Testis (tissue), 2 donors: ENCODE measurements at regions not wholly inside any gene's neighbourhood (a gene's known extent, or its start where the extent isn't known, plus 50 kb on each side); places are given as distances from the start of the nearest gene placed in this dataset.

Experiments
- DNase-seq: peaks from one replicate; pipeline ENCODE4 v3.0.0-alpha.2; 2019
- H3K27ac ChIP-seq, 2 donors: fragments of 200-600 bp; sonication (generic); one replicate each; pipeline ENCODE4 v1.5.1; 2019
- H3K27me3 ChIP-seq: fragments of 200-600 bp; sonication (generic); one replicate; pipeline ENCODE4 v1.5.1; 2019
- H3K36me3 ChIP-seq: fragments of 200-600 bp; sonication (generic); one replicate; pipeline ENCODE4 v1.5.1; 2017; ENCODE audit warnings: low read depth; ENCODE audit errors: missing control alignments
- H3K4me1 ChIP-seq: fragments of 200-600 bp; sonication (generic); one replicate; pipeline ENCODE4 v1.5.1; 2019
- H3K4me3 ChIP-seq, 2 donors: fragments of 200-600 bp; sonication (generic); one replicate each; pipeline ENCODE4 v1.5.1; 2017 to 2019
- H3K9me3 ChIP-seq: fragments of 200-600 bp; sonication (generic); one replicate; pipeline ENCODE4 v1.5.1; 2017
- POLR2A ChIP-seq: fragments of 450-650 bp; IDR thresholded peaks from one replicate; pipeline ENCODE4 v1.6.1; 2017; ENCODE audit warnings: antibody characterized with exemption, mild to moderate bottlenecking, moderate library complexity
- WGBS, 2 donors: methylation state at CpG; one replicate each; pipeline ENCODE4 v1.1.5; 2018; 5-methylcytosine and 5-hydroxymethylcytosine counted together
- intact Hi-C: fragments of 100-400 bp; cut with DNase I; formaldehyde crosslinking; loops from one replicate; pipeline ENCODE4 v1.15.1; 2023; ENCODE audit warnings: low total_unique reads
- TF ChIP-seq, protein P1 (sequence below), 3 experiments: fragments of 450-650 bp in 2 of 3; fragments of 200-600 bp in 1 of 3; sonication (generic) in 1 of 3; IDR thresholded peaks; one replicate each; pipeline ENCODE4 v1.5.1; 2016 to 2019; ENCODE audit warnings: antibody characterized with exemption in 3 of 3, mild to moderate bottlenecking in 2 of 3, moderate library complexity in 1 of 3

DNA sequence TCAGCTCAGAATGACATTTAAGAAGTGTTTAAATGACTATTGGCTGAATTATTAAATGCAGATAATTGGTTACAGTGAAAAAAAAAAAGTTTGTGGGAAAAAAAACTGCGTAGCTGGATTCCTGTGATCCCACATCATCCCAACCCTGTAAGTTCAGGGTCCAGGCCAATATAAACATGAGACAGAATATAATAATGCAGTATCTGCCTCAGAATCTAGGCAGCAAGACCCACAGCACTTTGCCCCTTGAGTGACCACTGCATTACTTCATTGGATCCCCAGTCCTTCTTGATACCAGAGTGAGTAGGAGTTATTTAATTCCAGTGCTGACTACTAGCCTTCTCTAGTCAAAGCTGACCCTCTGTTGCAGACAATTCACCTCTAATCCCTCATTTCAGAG lies 272.6 kb downstream of the CCER1 start:
- Histone ChIP-seq H3K27ac (no peak overlapping the region), H3K36me3 (no peaks in the 10 kb centered on the region), H3K4me3 (no peak overlapping the region), H3K27me3 (no peaks in the 10 kb centered on the region), H3K4me1 (no peaks in the 10 kb centered on the region), H3K9me3 (no peaks in the 10 kb centered on the region)
- no peak for DNase-seq
- WGBS, 2 donors: 70 to 97% methylated on average over 1 of the region's 1 CpG
- intact Hi-C loops: no loop called here
- TF ChIP-seq, protein P1, sequence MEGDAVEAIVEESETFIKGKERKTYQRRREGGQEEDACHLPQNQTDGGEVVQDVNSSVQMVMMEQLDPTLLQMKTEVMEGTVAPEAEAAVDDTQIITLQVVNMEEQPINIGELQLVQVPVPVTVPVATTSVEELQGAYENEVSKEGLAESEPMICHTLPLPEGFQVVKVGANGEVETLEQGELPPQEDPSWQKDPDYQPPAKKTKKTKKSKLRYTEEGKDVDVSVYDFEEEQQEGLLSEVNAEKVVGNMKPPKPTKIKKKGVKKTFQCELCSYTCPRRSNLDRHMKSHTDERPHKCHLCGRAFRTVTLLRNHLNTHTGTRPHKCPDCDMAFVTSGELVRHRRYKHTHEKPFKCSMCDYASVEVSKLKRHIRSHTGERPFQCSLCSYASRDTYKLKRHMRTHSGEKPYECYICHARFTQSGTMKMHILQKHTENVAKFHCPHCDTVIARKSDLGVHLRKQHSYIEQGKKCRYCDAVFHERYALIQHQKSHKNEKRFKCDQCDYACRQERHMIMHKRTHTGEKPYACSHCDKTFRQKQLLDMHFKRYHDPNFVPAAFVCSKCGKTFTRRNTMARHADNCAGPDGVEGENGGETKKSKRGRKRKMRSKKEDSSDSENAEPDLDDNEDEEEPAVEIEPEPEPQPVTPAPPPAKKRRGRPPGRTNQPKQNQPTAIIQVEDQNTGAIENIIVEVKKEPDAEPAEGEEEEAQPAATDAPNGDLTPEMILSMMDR (IDR thresholded peaks at IDR 0.05): no peak
- TF ChIP-seq POLR2A: no peak

GRCh38 chr12:90679674-90680073 lies 275.3 kb downstream of the CCER1 start:
- no peaks in the 10 kb centered on the region for H3K4me1 ChIP-seq
- intact Hi-C loops: no loop called here
- no peak for DNase-seq
- no peak overlapping the region for H3K27ac ChIP-seq
- H3K9me3 ChIP-seq: no peaks in the 10 kb centered on the region
- WGBS, 2 donors: 97 to 100% methylated on average over 1 of the region's 1 CpG
- no peaks in the 10 kb centered on the region for H3K36me3 ChIP-seq
- TF ChIP-seq POLR2A: no peak
- TF ChIP-seq, protein P1 (IDR thresholded peaks at IDR 0.05): no peak
- no peak overlapping the region for H3K4me3 ChIP-seq
- no peaks in the 10 kb centered on the region for H3K27me3 ChIP-seq

DNA sequence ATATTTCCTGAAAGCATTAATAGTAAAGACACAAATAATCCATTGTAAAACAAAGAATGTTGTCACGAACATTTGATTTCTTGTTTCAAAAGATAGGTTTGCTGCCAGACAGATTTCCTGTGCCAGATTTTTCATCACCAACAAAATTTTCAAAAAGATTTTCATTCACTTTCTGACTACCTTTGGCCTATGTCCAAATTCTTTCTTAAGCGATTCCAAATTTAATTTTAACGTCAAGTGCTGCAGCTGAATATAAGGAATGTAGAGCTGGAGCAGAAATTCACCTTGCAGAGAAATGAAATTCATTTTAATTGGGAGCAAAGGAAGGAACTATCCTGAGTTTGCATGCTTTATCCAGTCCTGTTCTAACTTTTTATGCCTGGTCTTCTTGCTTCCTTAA lies 277.4 kb downstream of the CCER1 start:
- no peak overlapping the region for H3K27ac ChIP-seq
- no peak overlapping the region for H3K4me3 ChIP-seq
- H3K27me3 ChIP-seq: no peaks in the 10 kb centered on the region
- no peaks in the 10 kb centered on the region for H3K36me3 ChIP-seq
- 65 to 67% methylated on average over 3 of the region's 3 CpGs for WGBS, 2 donors
- intact Hi-C loops: no loop called here
- TF ChIP-seq, protein P1 (IDR thresholded peaks at IDR 0.05): no peak
- no peak for TF ChIP-seq POLR2A
- no peaks in the 10 kb centered on the region for H3K9me3 ChIP-seq
- no peaks in the 10 kb centered on the region for H3K4me1 ChIP-seq
- DNase-seq: no peak

GRCh38 chr12:90677055-90677454 lies 277.9 kb downstream of the CCER1 start:
- no peak for DNase-seq
- WGBS, 2 donors: 100% methylated on average over 1 of the region's 1 CpG
- Histone ChIP-seq H3K36me3 (no peaks in the 10 kb centered on the region), H3K4me1 (no peaks in the 10 kb centered on the region), H3K27me3 (no peaks in the 10 kb centered on the region), H3K4me3 (no peak overlapping the region), H3K27ac (no peak overlapping the region), H3K9me3 (no peaks in the 10 kb centered on the region)
- intact Hi-C loops: no loop called here
- TF ChIP-seq POLR2A: no peak
- TF ChIP-seq, protein P1 (IDR thresholded peaks at IDR 0.05): no peak

- Histone ChIP-seq H3K36me3 (no peaks in the 10 kb centered on the region), H3K27ac (no peak overlapping the region), H3K4me1 (no peaks in the 10 kb centered on the region), H3K4me3 (no peak overlapping the region), H3K9me3 (no peaks in the 10 kb centered on the region), H3K27me3 (no peaks in the 10 kb centered on the region)
- 23 to 63% methylated on average over 1 of the region's 1 CpG for WGBS, 2 donors
- no peak for DNase-seq
- TF ChIP-seq, protein P1 (IDR thresholded peaks at IDR 0.05): no peak
- no peak for TF ChIP-seq POLR2A
- intact Hi-C loops: no loop called here
Measured at GRCh38 chr12:90675106-90675505, 279.9 kb downstream of the CCER1 start.
